H1 (cell line): ENCODE measurements at regions not wholly inside any gene's neighbourhood (a gene's known extent, or its start where the extent isn't known, plus 50 kb on each side); places are given as distances from the start of the nearest gene placed in this dataset.

Source experiments
- CTCF ChIA-PET: fragments of 300-600 bp; sonication (Branson Sonifier 250); formaldehyde crosslinking; loops from one replicate; lab custom pipeline; 2021; ENCODE audit not compliant: partially characterized antibody; lab: Charles Lee
- POLR2A ChIA-PET: fragments of 300-600 bp; sonication (Branson Sonifier 250); formaldehyde crosslinking; loops from one replicate; lab custom pipeline; 2021; ENCODE audit warnings: inconsistent platforms; ENCODE audit not compliant: partially characterized antibody; lab: Charles Lee
- DNase-seq, 2 experiments: peaks; one replicate each; pipeline versions ENCODE4 v3.0.0 to v3.0.0-alpha.2; 2010 to 2022; ENCODE audit warnings: low spot score in 2 of 2, low read depth in 1 of 2, mixed read lengths in 1 of 2
- FAIRE-seq: peaks from 2 replicates; lab custom pipeline; 2011; peaks lifted over from hg19 to GRCh38; lab: Jason Lieb, UNC
- H2AFZ ChIP-seq: 2 replicates; pipeline ENCODE4 v1.8.1; 2012; ENCODE audit warnings: low read length, inconsistent platforms
- H2AK5ac ChIP-seq: 2 replicates; pipeline ENCODE4 v1.6.1; 2013; ENCODE audit warnings: low read depth, low read length
- H2BK120ac ChIP-seq: replicated peaks from 2 replicates; pipeline ENCODE3; 2013; ENCODE audit warnings: low read depth, low read length, inconsistent platforms
- H2BK12ac ChIP-seq: 2 replicates; pipeline ENCODE4 v1.6.1; 2013; ENCODE audit warnings: low read depth, low read length
- H2BK15ac ChIP-seq: 2 replicates; pipeline ENCODE4 v1.6.1; 2013; ENCODE audit warnings: low read length
- H2BK20ac ChIP-seq: 2 replicates; pipeline ENCODE4 v1.6.1; 2013; ENCODE audit warnings: low read length
- H2BK5ac ChIP-seq: 2 replicates; pipeline ENCODE4 v1.6.1; 2013; ENCODE audit warnings: low read depth, low read length
- H3K14ac ChIP-seq: 2 replicates; pipeline ENCODE4 v1.6.1; 2013; ENCODE audit warnings: inconsistent platforms; ENCODE audit not compliant: insufficient read length
- H3K18ac ChIP-seq: 2 replicates; pipeline ENCODE4 v1.6.1; 2013; ENCODE audit warnings: low read length; ENCODE audit errors: extremely low read depth
- H3K23ac ChIP-seq: 2 replicates; pipeline ENCODE4 v1.6.1; 2013; ENCODE audit warnings: inconsistent platforms; ENCODE audit not compliant: insufficient read length
- H3K23me2 ChIP-seq: 2 replicates; pipeline ENCODE4 v1.6.1; 2013; ENCODE audit warnings: low read depth, low read length
- H3K27ac ChIP-seq: 2 replicates; pipeline ENCODE4 v1.6.1; 2011; ENCODE audit warnings: low read depth, low read length, inconsistent platforms
- H3K27me3 ChIP-seq, 4 experiments: replicated peaks in 1 of 4; 1 replicate in 1 of 4; 2 replicates in 3 of 4; pipeline versions ENCODE4 v1.6.1 to v1.8.1; 2011 to 2013; ENCODE audit warnings: low read length in 3 of 4, mild to moderate bottlenecking in 3 of 4, inconsistent platforms in 2 of 4, mixed read lengths in 2 of 4, moderate library complexity in 1 of 4; ENCODE audit not compliant: control insufficient read depth in 3 of 4, insufficient read depth in 3 of 4; ENCODE audit errors: extremely low read depth in 1 of 4
- H3K36me3 ChIP-seq, 4 experiments: 2 replicates each; pipeline versions ENCODE4 v1.6.1 to v1.8.1; 2011 to 2013; ENCODE audit warnings: mild to moderate bottlenecking in 4 of 4, low read length in 3 of 4, moderate library complexity in 2 of 4, control low read depth in 1 of 4, inconsistent platforms in 1 of 4; ENCODE audit not compliant: insufficient read depth in 4 of 4, control insufficient read depth in 2 of 4
- H3K4ac ChIP-seq: replicated peaks from 2 replicates; pipeline ENCODE3; 2013; ENCODE audit warnings: low read length, low read depth, mixed read lengths, inconsistent platforms; ENCODE audit not compliant: insufficient read length
- H3K4me1 ChIP-seq, 4 experiments: replicated peaks in 1 of 4; 1 replicate in 1 of 4; 2 replicates in 3 of 4; pipeline versions ENCODE4 v1.6.1 to v1.8.1; 2011 to 2013; ENCODE audit warnings: low read length in 3 of 4, inconsistent platforms in 2 of 4, mixed read lengths in 1 of 4; ENCODE audit not compliant: insufficient read depth in 4 of 4, control insufficient read depth in 3 of 4
- H3K4me2 ChIP-seq, 2 experiments: 2 replicates each; pipeline versions ENCODE4 v1.6.1 to v1.8.1; 2011 to 2013; ENCODE audit warnings: low read depth in 2 of 2, low read length in 2 of 2, control low read depth in 1 of 2, inconsistent platforms in 1 of 2, mild to moderate bottlenecking in 1 of 2; ENCODE audit not compliant: insufficient read depth in 1 of 2
- H3K4me3 ChIP-seq, 4 experiments: fragments of 200-600, 300-600 bp in 1 of 4; sonication (generic), shearing (Covaris generic), sonication (Bioruptor Twin) in 1 of 4; 2 replicates each; pipeline versions ENCODE4 v1.5.1 to v1.8.1; 2011 to 2016; ENCODE audit warnings: low read length in 4 of 4, low read depth in 3 of 4, control low read depth in 2 of 4, inconsistent platforms in 2 of 4, mild to moderate bottlenecking in 2 of 4, mixed read lengths in 1 of 4, moderate library complexity in 1 of 4; ENCODE audit not compliant: insufficient read depth in 2 of 4; ENCODE audit errors: extremely low read depth in 1 of 4
- H3K56ac ChIP-seq: replicated peaks from 2 replicates; pipeline ENCODE3; 2013; ENCODE audit warnings: low read depth, mild to moderate bottlenecking, mixed read lengths, low read length, inconsistent platforms; ENCODE audit not compliant: insufficient read length
- H3K79me1 ChIP-seq: 2 replicates; pipeline ENCODE4 v1.6.1; 2013; ENCODE audit warnings: low read depth, low read length, control low read depth
- H3K79me2 ChIP-seq, 2 experiments: 2 replicates each; pipeline versions ENCODE4 v1.6.1 to v1.8.1; 2012 to 2013; ENCODE audit warnings: low read length in 2 of 2, mild to moderate bottlenecking in 2 of 2, inconsistent platforms in 1 of 2; ENCODE audit not compliant: insufficient read depth in 2 of 2, control insufficient read depth in 1 of 2
- H3K9ac ChIP-seq, 4 experiments: replicated peaks in 1 of 4; 1 replicate in 1 of 4; 2 replicates in 3 of 4; pipeline versions ENCODE4 v1.6.1 to v1.8.1; 2011 to 2013; ENCODE audit warnings: low read depth in 3 of 4, low read length in 3 of 4, control low read depth in 2 of 4, mild to moderate bottlenecking in 2 of 4, moderate library complexity in 2 of 4, inconsistent platforms in 1 of 4; ENCODE audit errors: extremely low read depth in 1 of 4
- H3K9me3 ChIP-seq, 2 experiments: 2 replicates each; pipeline versions ENCODE4 v1.6.1 to v1.8.1; 2012 to 2013; ENCODE audit warnings: mild to moderate bottlenecking in 2 of 2, moderate library complexity in 2 of 2, control low read depth in 1 of 2, inconsistent platforms in 1 of 2, low read depth in 1 of 2, low read length in 1 of 2, mixed read lengths in 1 of 2; ENCODE audit not compliant: insufficient read depth in 2 of 2
- H4K20me1 ChIP-seq, 2 experiments: replicated peaks in 1 of 2; 2 replicates each; pipeline versions ENCODE3 to v1.8.1; 2011 to 2013; ENCODE audit warnings: inconsistent platforms in 2 of 2, low read length in 2 of 2, mild to moderate bottlenecking in 1 of 2; ENCODE audit not compliant: insufficient read depth in 2 of 2, control insufficient read depth in 1 of 2
- H4K5ac ChIP-seq: 2 replicates; pipeline ENCODE4 v1.6.1; 2013; ENCODE audit warnings: low read length, low read depth, mixed read lengths, inconsistent platforms; ENCODE audit not compliant: insufficient read length
- H4K8ac ChIP-seq: 2 replicates; pipeline ENCODE4 v1.8.0; 2013; ENCODE audit warnings: mild to moderate bottlenecking, moderate library complexity, low read length, inconsistent platforms; ENCODE audit not compliant: insufficient read depth; ENCODE audit errors: extremely low read depth
- H4K91ac ChIP-seq: replicated peaks from 2 replicates; pipeline ENCODE3; 2013; ENCODE audit warnings: low read length, mixed read lengths, inconsistent platforms; ENCODE audit not compliant: insufficient read length
- BACH1 ChIP-seq: IDR thresholded peaks from 2 replicates; pipeline ENCODE4 v1.6.1; 2012; ENCODE audit warnings: low read length, improper control_type of control experiment
- GABPA ChIP-seq: IDR thresholded peaks from 2 replicates; pipeline ENCODE4 v1.6.1; 2011; ENCODE audit warnings: mild to moderate bottlenecking, low read length, moderate library complexity, borderline replicate concordance; ENCODE audit not compliant: insufficient read depth
- MAX ChIP-seq: IDR thresholded peaks from 2 replicates; pipeline ENCODE4 v1.6.1; 2012; ENCODE audit warnings: inconsistent platforms
- NRF1 ChIP-seq: IDR thresholded peaks from 2 replicates; pipeline ENCODE4 v1.6.1; 2011; ENCODE audit warnings: mild to moderate bottlenecking, low read depth, low read length, improper control_type of control experiment
- POU5F1 ChIP-seq: IDR thresholded peaks from 2 replicates; pipeline ENCODE4 v1.6.1; 2011; ENCODE audit warnings: low read depth, mild to moderate bottlenecking, low read length, moderate library complexity
- RBBP5 ChIP-seq: IDR thresholded peaks from 2 replicates; pipeline ENCODE4 v1.7.1; 2012; ENCODE audit warnings: low read depth, mild to moderate bottlenecking, inconsistent platforms, low read length, moderate library complexity, borderline replicate concordance
- RNF2 ChIP-seq: fragments of 200-900, 300-1000 bp; sonication (generic); IDR thresholded peaks from 2 replicates; pipeline ENCODE4 v1.7.1; 2016; ENCODE audit warnings: borderline replicate concordance, low read depth, mild to moderate bottlenecking, antibody characterized with exemption, low read length; ENCODE audit not compliant: poor library complexity, severe bottlenecking; ENCODE audit errors: missing control alignments
- SIX5 ChIP-seq: IDR thresholded peaks from 2 replicates; pipeline ENCODE4 v1.6.1; 2011; ENCODE audit warnings: mild to moderate bottlenecking, low read depth, low read length
- SP2 ChIP-seq: IDR thresholded peaks from 2 replicates; pipeline ENCODE4 v1.6.1; 2012; ENCODE audit warnings: mild to moderate bottlenecking, low read length, inconsistent platforms
- SP4 ChIP-seq: IDR thresholded peaks from 2 replicates; pipeline ENCODE4 v1.6.1; 2012; ENCODE audit warnings: low read length, inconsistent platforms
- TAF1 ChIP-seq: IDR thresholded peaks from 2 replicates; pipeline ENCODE4 v1.6.1; 2011; ENCODE audit warnings: mild to moderate bottlenecking, low read depth, low read length
- TCF12 ChIP-seq: IDR thresholded peaks from 2 replicates; pipeline ENCODE4 v1.6.1; 2011; ENCODE audit warnings: low read depth, mild to moderate bottlenecking, low read length
- ZNF274 ChIP-seq: IDR thresholded peaks from 2 replicates; pipeline ENCODE4 v1.7.0; 2012; ENCODE audit warnings: low read length, borderline replicate concordance; ENCODE audit errors: extremely low read depth
- WGBS, 2 experiments: shearing (Covaris generic) in 1 of 2; methylation state at CpG; one replicate each; pipeline versions ENCODE4 v1.1.6 to v1.1.7; 2013 to 2015; ENCODE audit warnings: low lambda C conversion rate in 2 of 2, mixed read lengths in 2 of 2, inconsistent platforms in 1 of 2, low coverage in 1 of 2, missing lambda C conversion rate in 1 of 2; ENCODE audit not compliant: insufficient replicate concordance in 2 of 2, insufficient coverage in 1 of 2, insufficient read length in 1 of 2; ENCODE audit errors: extremely low coverage in 1 of 2, missing lambda C conversion rate in 1 of 2; 5-methylcytosine and 5-hydroxymethylcytosine counted together

DNA sequence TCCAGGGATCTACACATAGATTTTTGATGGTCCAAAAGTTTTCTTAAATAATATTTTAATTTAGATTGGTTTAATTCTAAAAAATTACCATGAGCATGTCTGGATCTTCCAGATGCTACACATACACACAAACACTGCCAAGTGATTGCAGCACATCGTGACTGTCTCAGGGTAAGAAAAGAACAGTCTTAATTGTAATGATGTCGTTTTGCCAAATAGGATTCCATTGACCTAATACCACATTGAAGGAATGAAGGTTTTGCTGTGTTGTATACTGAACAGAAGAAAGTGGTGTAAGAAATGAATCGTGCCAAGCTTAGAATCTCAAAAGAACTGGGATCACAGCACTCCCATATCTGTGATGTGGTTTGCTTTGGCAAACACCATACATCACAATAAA lies 633.3 kb upstream of the CAMK1G start:
- Histone ChIP-seq H2AFZ (no peak overlapping the region), H3K36me3 (no peaks in the 10 kb centered on the region), H3K4me2 (no peak overlapping the region), H3K4ac (no peak overlapping the region), H2BK12ac (no peak overlapping the region), H3K23me2 (no peaks in the 10 kb centered on the region), H3K23ac (no peak overlapping the region), H3K4me1 (no peaks in the 10 kb centered on the region), H3K27ac (no peak overlapping the region), H4K91ac (no peak overlapping the region), H3K27me3 (no peaks in the 10 kb centered on the region), H2AK5ac (no peak overlapping the region), H3K56ac (no peak overlapping the region), H3K4me3 (no peak overlapping the region), H2BK20ac (no peak overlapping the region), H3K79me1 (no peaks in the 10 kb centered on the region), H2BK120ac (no peak overlapping the region), H4K20me1 (no peaks in the 10 kb centered on the region), H2BK5ac (no peak overlapping the region), H4K5ac (no peak overlapping the region), H3K14ac (no peak overlapping the region), H3K79me2 (no peaks in the 10 kb centered on the region), H4K8ac (no peak overlapping the region), H3K9ac (no peak overlapping the region), H2BK15ac (no peak overlapping the region), H3K18ac (no peak overlapping the region), H3K9me3 (no peaks in the 10 kb centered on the region)
- FAIRE-seq (no peak), DNase-seq (no peak)
- POLR2A ChIA-PET = no interaction called here
- CTCF ChIA-PET = no interaction called here
- WGBS, 2 experiments = 86% methylated on average over 3 of the region's 3 CpGs; no CpG with 5 or more reads in 1 of the 2 experiments
- TF ChIP-seq TAF1 (no peak), MAX (no peak), POU5F1 (no peak), NRF1 (no peak), SP2 (no peak), SIX5 (no peak), RNF2 (no peak), ZNF274 (no peak), BACH1 (no peak), RBBP5 (no peak), SP4 (no peak), GABPA (no peak), TCF12 (no peak)
